ENCODE measurements at regions not wholly inside any gene's neighbourhood (a gene's known extent, or its start where the extent isn't known, plus 50 kb on each side); places are given as distances from the start of the nearest gene placed in this dataset.
"Not testable (repeated sequence)": the region's sequence is repeated elsewhere in the genome, so short reads cannot be mapped to it uniquely, and the experiment has no call there.

GRCh38 chr22:23421300-23421699 is 158.8 kb downstream of the IGLL1 start:
- H3K4me1 ChIP-seq (ENCODE audit: control insufficient read depth in 2 of 2, insufficient read depth in 2 of 2, low read length in 2 of 2); H3K4me1 Mint-ChIP-seq; H3K36me3 Mint-ChIP-seq; H3K9me3 Mint-ChIP-seq; H3K27ac Mint-ChIP-seq; DNase-seq; H3K27ac ChIP-seq (ENCODE audit: low read depth, low read length); H3K4me3 ChIP-seq (ENCODE audit: low read length); H3K36me3 ChIP-seq (ENCODE audit: control insufficient read depth in 2 of 3, insufficient read depth in 3 of 3, low read length in 3 of 3); H3K27me3 ChIP-seq (ENCODE audit: control insufficient read depth in 2 of 2, insufficient read depth in 2 of 2, low read length in 2 of 2); ATAC-seq; H3K27me3 Mint-ChIP-seq; H3K9me3 ChIP-seq (ENCODE audit: control insufficient read depth in 2 of 3, low read length in 3 of 3); intact Hi-C loops (cut with micrococcal nuclease); H3K4me3 Mint-ChIP-seq: not testable (repeated sequence)
- ChIA-PET POLR2A (interaction anchor here (0.6 kb wide), 1 partner anchor 437 kb away, joined by 4 read pairs; no protein-coding TSS in a partner anchor), CTCF (interaction anchor here (0.6 kb wide), 1 partner anchor 277 kb away, joined by 3 read pairs; no protein-coding TSS in a partner anchor)

GRCh38 chr22:23419931-23420330 is 160.2 kb downstream of the IGLL1 start:
- Mint-ChIP-seq H3K27me3 (peaks cover 0 to 7% (median 0%) of the 10 kb centered on the region in 5 donors), H3K36me3 (no peaks in the 10 kb centered on the region), H3K27ac (no peak overlapping the region), H3K4me3 (no peak overlapping the region), H3K9me3 (no peaks in the 10 kb centered on the region), H3K4me1 (no peaks in the 10 kb centered on the region)
- no peaks in the 10 kb centered on the region for H3K4me1 ChIP-seq (ENCODE audit: control insufficient read depth in 2 of 2, insufficient read depth in 2 of 2, low read length in 2 of 2)
- no peak overlapping the region for H3K4me3 ChIP-seq (ENCODE audit: low read length)
- CTCF ChIA-PET = no interaction called here
- no peaks in the 10 kb centered on the region for H3K27me3 ChIP-seq (ENCODE audit: control insufficient read depth in 2 of 2, insufficient read depth in 2 of 2, low read length in 2 of 2)
- H3K36me3 ChIP-seq (ENCODE audit: control insufficient read depth in 2 of 3, insufficient read depth in 3 of 3, low read length in 3 of 3) = no peaks in the 10 kb centered on the region
- H3K9me3 ChIP-seq (ENCODE audit: control insufficient read depth in 2 of 3, low read length in 3 of 3) = no peaks in the 10 kb centered on the region
- no peak overlapping the region for H3K27ac ChIP-seq (ENCODE audit: low read depth, low read length)
- ATAC-seq (no peak), DNase-seq (no peak)
- POLR2A ChIA-PET = no interaction called here
- intact Hi-C loops (cut with micrococcal nuclease) = no loop called here

- DNase-seq (no peak), ATAC-seq (no peak)
- H3K36me3 ChIP-seq (ENCODE audit: control insufficient read depth in 2 of 3, insufficient read depth in 3 of 3, low read length in 3 of 3) = no peaks in the 10 kb centered on the region
- H3K27ac Mint-ChIP-seq = no peak overlapping the region
- ChIA-PET CTCF (no interaction called here), POLR2A (no interaction called here)
- H3K27ac ChIP-seq (ENCODE audit: low read depth, low read length) = no peak overlapping the region
- H3K36me3 Mint-ChIP-seq = no peaks in the 10 kb centered on the region
- no peaks in the 10 kb centered on the region for H3K9me3 Mint-ChIP-seq
- H3K4me1 ChIP-seq (ENCODE audit: control insufficient read depth in 2 of 2, insufficient read depth in 2 of 2, low read length in 2 of 2) = no peaks in the 10 kb centered on the region
- peaks cover 0 to 7% (median 0%) of the 10 kb centered on the region in 5 donors for H3K27me3 Mint-ChIP-seq
- intact Hi-C loops (cut with micrococcal nuclease) = no loop called here
- H3K4me1 Mint-ChIP-seq = peaks cover 0 to 2% (median 0%) of the 10 kb centered on the region in 7 donors
- no peak overlapping the region for H3K4me3 Mint-ChIP-seq
- H3K4me3 ChIP-seq (ENCODE audit: low read length) = no peak overlapping the region
- H3K9me3 ChIP-seq (ENCODE audit: control insufficient read depth in 2 of 3, low read length in 3 of 3) = no peaks in the 10 kb centered on the region
- no peaks in the 10 kb centered on the region for H3K27me3 ChIP-seq (ENCODE audit: control insufficient read depth in 2 of 2, insufficient read depth in 2 of 2, low read length in 2 of 2)
Observed at GRCh38 chr22:23419171-23419570, 160.9 kb downstream of the IGLL1 start.

- Histone ChIP-seq H3K9me3 (ENCODE audit: control insufficient read depth in 2 of 3, low read length in 3 of 3) (no peaks in the 10 kb centered on the region), H3K4me1 (ENCODE audit: control insufficient read depth in 2 of 2, insufficient read depth in 2 of 2, low read length in 2 of 2) (no peaks in the 10 kb centered on the region), H3K4me3 (ENCODE audit: low read length) (no peak overlapping the region), H3K27ac (ENCODE audit: low read depth, low read length) (no peak overlapping the region), H3K36me3 (ENCODE audit: control insufficient read depth in 2 of 3, insufficient read depth in 3 of 3, low read length in 3 of 3) (no peaks in the 10 kb centered on the region), H3K27me3 (ENCODE audit: control insufficient read depth in 2 of 2, insufficient read depth in 2 of 2, low read length in 2 of 2) (no peaks in the 10 kb centered on the region)
- peaks cover 0 to 11% (median 0%) of the 10 kb centered on the region in 7 donors for H3K4me1 Mint-ChIP-seq
- no peaks in the 10 kb centered on the region for H3K9me3 Mint-ChIP-seq
- intact Hi-C loops (cut with micrococcal nuclease) = no loop called here
- ChIA-PET CTCF (no interaction called here), POLR2A (no interaction called here)
- no peak overlapping the region for H3K27ac Mint-ChIP-seq
- no peak for ATAC-seq
- H3K27me3 Mint-ChIP-seq = peaks cover 0 to 7% (median 2%) of the 10 kb centered on the region in 5 donors
- no peak overlapping the region for H3K4me3 Mint-ChIP-seq
- no peaks in the 10 kb centered on the region for H3K36me3 Mint-ChIP-seq
- DNase-seq = no peak
Observed at GRCh38 chr22:23418159-23418788, 161.8 kb downstream of the IGLL1 start.

- DNase-seq; H3K27me3 Mint-ChIP-seq; H3K9me3 Mint-ChIP-seq; H3K4me1 ChIP-seq (ENCODE audit: control insufficient read depth in 2 of 2, insufficient read depth in 2 of 2, low read length in 2 of 2); H3K4me3 ChIP-seq (ENCODE audit: low read length); H3K27ac ChIP-seq (ENCODE audit: low read depth, low read length); H3K27ac Mint-ChIP-seq; intact Hi-C loops (cut with micrococcal nuclease); H3K4me3 Mint-ChIP-seq; H3K9me3 ChIP-seq (ENCODE audit: control insufficient read depth in 2 of 3, low read length in 3 of 3); H3K27me3 ChIP-seq (ENCODE audit: control insufficient read depth in 2 of 2, insufficient read depth in 2 of 2, low read length in 2 of 2); POLR2A ChIA-PET; H3K36me3 Mint-ChIP-seq; CTCF ChIA-PET; H3K36me3 ChIP-seq (ENCODE audit: control insufficient read depth in 2 of 3, insufficient read depth in 3 of 3, low read length in 3 of 3): not testable (repeated sequence)
- ATAC-seq = peak; percentile 56
- H3K4me1 Mint-ChIP-seq = peaks cover 0 to 20% (median 8%) of the 10 kb centered on the region in 7 donors
Observed at GRCh38 chr22:23417327-23417726, 162.8 kb downstream of the IGLL1 start.

- H3K4me3 ChIP-seq (ENCODE audit: low read length); H3K27ac Mint-ChIP-seq; DNase-seq; H3K9me3 ChIP-seq (ENCODE audit: control insufficient read depth in 2 of 3, low read length in 3 of 3); POLR2A ChIA-PET; H3K27me3 ChIP-seq (ENCODE audit: control insufficient read depth in 2 of 2, insufficient read depth in 2 of 2, low read length in 2 of 2); H3K36me3 ChIP-seq (ENCODE audit: control insufficient read depth in 2 of 3, insufficient read depth in 3 of 3, low read length in 3 of 3); CTCF ChIA-PET; ATAC-seq; H3K4me3 Mint-ChIP-seq; H3K9me3 Mint-ChIP-seq; H3K27ac ChIP-seq (ENCODE audit: low read depth, low read length); intact Hi-C loops (cut with micrococcal nuclease); H3K27me3 Mint-ChIP-seq; H3K36me3 Mint-ChIP-seq: not testable (repeated sequence)
- peaks cover 0 to 31% (median 19%) of the 10 kb centered on the region in 7 donors for H3K4me1 Mint-ChIP-seq
- peaks cover 0 to 14% of the 10 kb centered on the region in 2 donors for H3K4me1 ChIP-seq (ENCODE audit: control insufficient read depth in 2 of 2, insufficient read depth in 2 of 2, low read length in 2 of 2)
Observed at GRCh38 chr22:23416169-23416690, 163.9 kb downstream of the IGLL1 start.

- CTCF ChIA-PET = no interaction called here
- Histone ChIP-seq H3K27ac (ENCODE audit: low read depth, low read length) (no peak overlapping the region), H3K4me1 (ENCODE audit: control insufficient read depth in 2 of 2, insufficient read depth in 2 of 2, low read length in 2 of 2) (peaks cover 0 to 18% of the 10 kb centered on the region in 2 donors), H3K9me3 (ENCODE audit: control insufficient read depth in 2 of 3, low read length in 3 of 3) (no peaks in the 10 kb centered on the region), H3K4me3 (ENCODE audit: low read length) (no peak overlapping the region), H3K36me3 (ENCODE audit: control insufficient read depth in 2 of 3, insufficient read depth in 3 of 3, low read length in 3 of 3) (no peaks in the 10 kb centered on the region), H3K27me3 (ENCODE audit: control insufficient read depth in 2 of 2, insufficient read depth in 2 of 2, low read length in 2 of 2) (no peaks in the 10 kb centered on the region)
- Mint-ChIP-seq H3K9me3 (no peaks in the 10 kb centered on the region), H3K27me3 (peaks cover 0 to 7% (median 2%) of the 10 kb centered on the region in 5 donors), H3K36me3 (no peaks in the 10 kb centered on the region), H3K4me3 (no peak overlapping the region), H3K4me1 (peaks cover 0 to 38% (median 25%) of the 10 kb centered on the region in 7 donors), H3K27ac (no peak overlapping the region)
- POLR2A ChIA-PET = no interaction called here
- DNase-seq (no peak), ATAC-seq (no peak)
- intact Hi-C loops (cut with micrococcal nuclease) = no loop called here
Observed at GRCh38 chr22:23415490-23415851, 164.6 kb downstream of the IGLL1 start.
